Testis (tissue), 2 donors: ENCODE measurements at regions not wholly inside any gene's neighbourhood (a gene's known extent, or its start where the extent isn't known, plus 50 kb on each side); places are given as distances from the start of the nearest gene placed in this dataset.

Source experiments
- CTCF ChIP-seq, 3 experiments: fragments of 450-650 bp in 2 of 3; fragments of 200-600 bp in 1 of 3; sonication (generic) in 1 of 3; IDR thresholded peaks; one replicate each; pipeline ENCODE4 v1.5.1; 2016 to 2019; ENCODE audit warnings: antibody characterized with exemption in 3 of 3, mild to moderate bottlenecking in 2 of 3, moderate library complexity in 1 of 3
- POLR2A ChIP-seq: fragments of 450-650 bp; IDR thresholded peaks from one replicate; pipeline ENCODE4 v1.6.1; 2017; ENCODE audit warnings: antibody characterized with exemption, mild to moderate bottlenecking, moderate library complexity

- no peak for TF ChIP-seq POLR2A
- no peak for TF ChIP-seq CTCF (IDR thresholded peaks at IDR 0.05)
Measured at GRCh38 chr9:102941868-102942267, 53.3 kb upstream of the CYLC2 start.
